ENCODE measurements at regions not wholly inside any gene's neighbourhood (a gene's known extent, or its start where the extent isn't known, plus 50 kb on each side); places are given as distances from the start of the nearest gene placed in this dataset.

DNA sequence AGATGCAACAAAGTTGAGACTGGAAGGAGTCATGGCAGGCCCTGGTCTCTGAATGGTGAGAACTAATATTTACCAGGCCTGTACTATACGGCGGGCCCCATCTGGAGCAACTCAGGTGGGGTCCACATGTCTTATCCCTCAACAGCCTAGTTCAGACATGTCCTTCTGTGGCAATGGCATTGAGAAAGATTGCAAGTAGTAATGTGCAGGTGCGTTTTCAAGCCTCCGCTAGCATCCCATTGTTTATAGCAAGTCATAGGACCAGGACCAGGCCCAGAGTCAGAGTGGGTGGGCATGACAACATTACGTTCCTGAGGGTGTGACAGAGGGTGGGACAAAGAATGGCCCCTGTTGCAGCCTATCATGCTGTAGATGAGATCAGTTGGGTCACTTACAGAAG is 541.1 kb downstream of the EFNB2 start:
- Mint-ChIP-seq H3K9me3 (peaks cover 6% of the 10 kb centered on the region), H3K4me3 (no peak overlapping the region), H3K36me3 (ENCODE audit: low read depth) (peaks cover 5% of the 10 kb centered on the region), H3K27me3 (ENCODE audit: low read depth) (peaks cover 8% of the 10 kb centered on the region), H3K27ac (peak overlapping the region in 1 of 3 experiments; percentile 66), H3K4me1 (peaks cover 46% of the 10 kb centered on the region)
- TF ChIP-seq, protein P1, sequence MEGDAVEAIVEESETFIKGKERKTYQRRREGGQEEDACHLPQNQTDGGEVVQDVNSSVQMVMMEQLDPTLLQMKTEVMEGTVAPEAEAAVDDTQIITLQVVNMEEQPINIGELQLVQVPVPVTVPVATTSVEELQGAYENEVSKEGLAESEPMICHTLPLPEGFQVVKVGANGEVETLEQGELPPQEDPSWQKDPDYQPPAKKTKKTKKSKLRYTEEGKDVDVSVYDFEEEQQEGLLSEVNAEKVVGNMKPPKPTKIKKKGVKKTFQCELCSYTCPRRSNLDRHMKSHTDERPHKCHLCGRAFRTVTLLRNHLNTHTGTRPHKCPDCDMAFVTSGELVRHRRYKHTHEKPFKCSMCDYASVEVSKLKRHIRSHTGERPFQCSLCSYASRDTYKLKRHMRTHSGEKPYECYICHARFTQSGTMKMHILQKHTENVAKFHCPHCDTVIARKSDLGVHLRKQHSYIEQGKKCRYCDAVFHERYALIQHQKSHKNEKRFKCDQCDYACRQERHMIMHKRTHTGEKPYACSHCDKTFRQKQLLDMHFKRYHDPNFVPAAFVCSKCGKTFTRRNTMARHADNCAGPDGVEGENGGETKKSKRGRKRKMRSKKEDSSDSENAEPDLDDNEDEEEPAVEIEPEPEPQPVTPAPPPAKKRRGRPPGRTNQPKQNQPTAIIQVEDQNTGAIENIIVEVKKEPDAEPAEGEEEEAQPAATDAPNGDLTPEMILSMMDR (IDR thresholded peaks at IDR 0.05; ENCODE audit: unreplicated experiment in 3 of 3) = no peak

DNA sequence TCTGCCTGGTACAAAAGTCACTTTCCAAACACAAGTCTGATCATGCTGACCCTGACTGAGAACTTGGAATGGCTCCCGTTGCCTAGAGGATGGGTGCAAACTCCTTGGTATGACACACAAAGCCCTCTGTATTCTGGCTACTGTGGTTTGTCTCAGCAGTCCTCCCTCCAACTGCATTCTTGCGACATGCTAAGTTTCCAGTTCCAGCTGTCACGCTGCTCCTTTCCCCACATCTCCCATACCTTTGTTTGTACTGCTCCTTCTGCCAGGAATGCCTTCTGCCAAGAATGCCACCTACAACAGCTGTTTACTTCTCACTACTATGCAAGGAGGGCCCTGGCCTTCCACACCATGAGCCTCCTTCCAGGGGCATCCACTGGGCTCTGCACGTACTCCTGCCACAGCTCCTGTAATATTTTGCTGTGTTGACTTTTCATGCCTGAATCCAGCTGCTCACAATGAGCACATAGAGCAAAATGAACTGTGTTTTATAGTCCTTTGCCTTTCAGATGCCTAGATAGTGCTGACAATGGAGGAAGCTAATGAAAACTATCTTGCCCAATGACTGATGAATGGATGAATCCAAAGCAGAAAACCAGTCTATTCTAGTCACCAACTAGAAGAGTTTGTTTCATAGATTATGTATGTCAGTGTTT is 543.7 kb downstream of the EFNB2 start:
- peaks cover 7% of the 10 kb centered on the region for H3K27me3 Mint-ChIP-seq (ENCODE audit: low read depth)
- H3K4me1 Mint-ChIP-seq = peaks cover 27% of the 10 kb centered on the region
- TF ChIP-seq, protein P1 (IDR thresholded peaks at IDR 0.05; ENCODE audit: unreplicated experiment in 3 of 3) = no peak
- no peaks in the 10 kb centered on the region for H3K9me3 Mint-ChIP-seq
- H3K27ac Mint-ChIP-seq = peak overlapping the region in 2 of 3 experiments; percentile 57 to 88
- no peak overlapping the region for H3K4me3 Mint-ChIP-seq
- no peaks in the 10 kb centered on the region for H3K36me3 Mint-ChIP-seq (ENCODE audit: low read depth)

DNA sequence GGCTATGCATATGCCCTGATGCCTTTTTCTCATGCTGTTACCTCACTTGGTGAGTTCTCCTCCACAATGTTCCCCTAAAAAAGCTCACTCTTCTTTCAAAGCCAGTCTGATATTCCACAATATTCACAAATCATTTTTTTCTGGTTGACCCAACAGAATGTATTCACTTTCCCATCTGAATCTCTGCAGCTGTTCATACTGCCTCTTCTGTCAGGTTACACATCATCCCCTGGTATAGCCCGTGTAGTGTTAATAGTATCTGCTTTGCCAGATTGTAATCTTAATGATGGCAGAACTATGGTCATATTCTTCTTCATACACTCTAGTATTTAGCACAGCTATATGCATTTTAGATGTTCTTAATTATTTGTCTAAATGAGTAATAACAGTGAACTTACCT is 544.3 kb downstream of the EFNB2 start:
- TF ChIP-seq, protein P1 (IDR thresholded peaks at IDR 0.05; ENCODE audit: unreplicated experiment in 3 of 3) = no peak
- Mint-ChIP-seq H3K9me3 (no peaks in the 10 kb centered on the region), H3K36me3 (ENCODE audit: low read depth) (no peaks in the 10 kb centered on the region), H3K27ac (peak overlapping the region in 2 of 3 experiments; percentile 16 to 88), H3K4me3 (no peak overlapping the region), H3K27me3 (ENCODE audit: low read depth) (peaks cover 5% of the 10 kb centered on the region), H3K4me1 (peaks cover 21% of the 10 kb centered on the region)

DNA sequence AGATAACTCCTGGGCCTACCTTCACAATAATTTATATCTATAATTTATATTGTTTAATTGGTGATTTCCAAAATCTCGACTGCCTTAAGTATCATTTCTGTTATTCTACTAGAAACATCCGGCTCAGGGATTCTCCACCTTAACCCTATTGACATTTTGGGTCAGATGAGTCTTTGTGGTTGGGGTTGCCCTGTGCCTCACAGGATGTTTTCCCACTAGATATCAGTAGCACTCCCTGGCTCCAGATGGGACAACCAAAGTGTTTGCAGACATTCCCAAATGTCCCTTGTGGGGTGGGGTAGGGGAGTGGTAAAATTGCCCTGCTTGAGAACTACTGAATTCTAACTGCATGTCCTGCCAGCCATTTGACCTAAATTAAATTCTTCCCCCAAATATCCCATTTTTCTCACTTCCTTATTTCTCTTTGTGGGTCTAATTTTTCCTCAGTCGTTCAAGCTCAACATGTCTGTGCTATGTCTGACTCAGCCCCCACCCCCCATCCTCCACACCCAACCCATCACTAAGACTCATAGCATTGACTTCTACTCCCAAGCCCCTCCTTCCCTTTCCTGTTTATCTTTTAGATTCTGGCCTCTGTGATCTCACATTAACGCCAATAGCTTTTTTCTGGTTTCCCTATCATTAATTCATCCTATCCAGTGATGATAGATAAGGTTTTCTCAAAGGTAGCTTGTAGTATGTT is 545.1 kb downstream of the EFNB2 start:
- Mint-ChIP-seq H3K9me3 (no peaks in the 10 kb centered on the region), H3K36me3 (ENCODE audit: low read depth) (no peaks in the 10 kb centered on the region), H3K4me3 (no peak overlapping the region), H3K4me1 (peaks cover 19% of the 10 kb centered on the region), H3K27me3 (ENCODE audit: low read depth) (peaks cover 5% of the 10 kb centered on the region), H3K27ac (no peak overlapping the region)
- TF ChIP-seq, protein P1 (IDR thresholded peaks at IDR 0.05; ENCODE audit: unreplicated experiment in 3 of 3) = no peak

DNA sequence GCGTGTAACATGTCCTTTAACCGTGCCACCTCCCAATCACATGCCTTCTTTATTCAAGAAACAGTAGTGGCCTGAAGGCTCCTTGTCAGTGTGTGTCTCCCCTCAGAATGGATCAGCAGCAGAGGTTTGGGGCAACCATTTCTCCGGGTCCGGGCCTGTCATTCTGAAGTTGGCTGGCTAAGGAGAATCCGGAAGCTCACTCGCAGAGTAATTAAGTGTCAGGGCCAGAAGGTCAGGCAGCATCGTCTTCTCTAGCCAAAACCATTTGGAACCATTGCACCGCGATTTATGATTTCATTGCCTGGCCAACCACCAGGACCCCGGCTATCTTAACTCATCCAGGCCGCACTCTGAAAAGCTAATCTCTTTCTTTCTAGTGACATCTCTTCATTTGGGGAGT is 550.8 kb downstream of the EFNB2 start:
- H3K36me3 Mint-ChIP-seq (ENCODE audit: low read depth) = no peaks in the 10 kb centered on the region
- peaks cover 13% of the 10 kb centered on the region for H3K4me1 Mint-ChIP-seq
- TF ChIP-seq, protein P1 (IDR thresholded peaks at IDR 0.05; ENCODE audit: unreplicated experiment in 3 of 3) = no peak
- H3K4me3 Mint-ChIP-seq = no peak overlapping the region
- H3K27ac Mint-ChIP-seq = peak overlapping the region in 2 of 3 experiments; percentile 13 to 45
- peaks cover 5% of the 10 kb centered on the region for H3K27me3 Mint-ChIP-seq (ENCODE audit: low read depth)
- no peaks in the 10 kb centered on the region for H3K9me3 Mint-ChIP-seq
